ENCODE measurements at regions not wholly inside any gene's neighbourhood (a gene's known extent, or its start where the extent isn't known, plus 50 kb on each side); places are given as distances from the start of the nearest gene placed in this dataset.

DNA sequence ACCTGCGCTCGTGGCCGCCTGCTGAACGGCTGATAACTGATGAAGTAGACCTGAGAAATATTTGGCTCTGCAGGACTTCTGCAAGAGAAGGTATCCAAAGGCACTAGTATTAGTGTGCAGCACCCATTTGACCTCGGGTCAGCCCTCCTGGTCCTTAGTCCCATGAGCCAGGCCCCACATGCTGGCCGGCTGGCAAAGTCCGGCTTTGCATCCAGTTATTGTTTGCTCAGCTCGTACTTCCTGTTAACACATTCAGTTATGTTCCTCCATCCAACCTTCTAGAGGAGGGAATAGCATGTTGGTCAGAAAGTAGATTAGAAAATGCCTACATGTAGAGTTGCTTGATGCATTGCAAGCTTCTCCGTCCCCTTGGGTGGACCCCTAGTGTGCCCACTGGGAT, 385.7 kb upstream of the RGMA start:
- Histone ChIP-seq H3K27me3 (replicated peaks; ENCODE audit: insufficient read depth) (no peaks in the 10 kb centered on the region), H3K27ac (no peak overlapping the region), H4K20me1 (ENCODE audit: insufficient read depth) (no peaks in the 10 kb centered on the region), H3K9me2 (ENCODE audit: insufficient read depth) (no peaks in the 10 kb centered on the region), H3K4me1 (ENCODE audit: insufficient read depth) (no peaks in the 10 kb centered on the region), H3K4me3 (no peak overlapping the region), H3K9me3 (ENCODE audit: low read depth) (no peaks in the 10 kb centered on the region), H3K9ac (no peak overlapping the region), H3K36me3 (ENCODE audit: low read depth) (no peaks in the 10 kb centered on the region), H3F3A (ENCODE audit: insufficient read depth) (no peaks in the 10 kb centered on the region), H2AFZ (no peak overlapping the region), H3K4me2 (ENCODE audit: unreplicated experiment) (no peak overlapping the region), H3K79me2 (ENCODE audit: insufficient read depth) (no peaks in the 10 kb centered on the region)
- TF ChIP-seq EZH2 (IDR thresholded peaks at IDR 0.05; ENCODE audit: insufficient read depth, poor library complexity, severe bottlenecking) = no peak
- no peak for TF ChIP-seq EZH2phosphoT487 (IDR thresholded peaks at IDR 0.05; ENCODE audit: insufficient read depth, low read depth)
- no peak for DNase-seq
- in situ Hi-C loops (cut with MboI) = no loop called here
- 55 to 62% methylated on average over 9 of the region's 9 CpGs for WGBS, 2 experiments (ENCODE audit: low coverage in 1 of 2, low lambda C conversion rate in 2 of 2, missing lambda C conversion rate in 2 of 2)

DNA sequence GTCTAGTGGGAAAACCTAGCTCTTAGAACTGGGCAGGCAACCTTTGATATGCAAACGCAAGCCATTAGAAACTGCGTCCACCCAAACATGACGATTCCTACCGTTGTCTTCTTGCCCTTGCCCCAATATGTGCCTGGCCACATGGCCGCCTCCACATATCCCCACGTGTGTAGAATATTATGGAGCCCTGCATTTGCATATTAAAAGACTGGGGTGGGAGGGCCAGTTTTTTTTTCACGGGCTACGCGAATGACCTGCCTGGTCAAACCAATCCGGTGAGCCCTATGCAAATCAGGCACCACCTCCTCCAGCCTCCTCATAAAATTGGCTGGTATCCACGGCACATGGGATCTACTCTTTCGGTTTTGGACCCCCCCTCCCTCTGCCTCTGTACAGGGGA, 381.0 kb upstream of the RGMA start:
- H3K9me2 ChIP-seq (ENCODE audit: insufficient read depth) = no peaks in the 10 kb centered on the region
- H3K4me2 ChIP-seq (ENCODE audit: unreplicated experiment) = no peak overlapping the region
- H3F3A ChIP-seq (ENCODE audit: insufficient read depth) = no peaks in the 10 kb centered on the region
- H2AFZ ChIP-seq = no peak overlapping the region
- in situ Hi-C loops (cut with MboI) = no loop called here
- no peak for DNase-seq
- H3K27ac ChIP-seq = no peak overlapping the region
- H3K4me3 ChIP-seq = no peak overlapping the region
- H3K9ac ChIP-seq = no peak overlapping the region
- no peaks in the 10 kb centered on the region for H3K27me3 ChIP-seq (replicated peaks; ENCODE audit: insufficient read depth)
- 56 to 62% methylated on average over 12 of the region's 12 CpGs for WGBS, 2 experiments (ENCODE audit: low coverage in 1 of 2, low lambda C conversion rate in 2 of 2, missing lambda C conversion rate in 2 of 2)
- H4K20me1 ChIP-seq (ENCODE audit: insufficient read depth) = no peaks in the 10 kb centered on the region
- H3K79me2 ChIP-seq (ENCODE audit: insufficient read depth) = no peaks in the 10 kb centered on the region
- no peaks in the 10 kb centered on the region for H3K4me1 ChIP-seq (ENCODE audit: insufficient read depth)
- no peaks in the 10 kb centered on the region for H3K9me3 ChIP-seq (ENCODE audit: low read depth)
- H3K36me3 ChIP-seq (ENCODE audit: low read depth) = no peaks in the 10 kb centered on the region
- no peak for TF ChIP-seq EZH2phosphoT487 (IDR thresholded peaks at IDR 0.05; ENCODE audit: insufficient read depth, low read depth)

DNA sequence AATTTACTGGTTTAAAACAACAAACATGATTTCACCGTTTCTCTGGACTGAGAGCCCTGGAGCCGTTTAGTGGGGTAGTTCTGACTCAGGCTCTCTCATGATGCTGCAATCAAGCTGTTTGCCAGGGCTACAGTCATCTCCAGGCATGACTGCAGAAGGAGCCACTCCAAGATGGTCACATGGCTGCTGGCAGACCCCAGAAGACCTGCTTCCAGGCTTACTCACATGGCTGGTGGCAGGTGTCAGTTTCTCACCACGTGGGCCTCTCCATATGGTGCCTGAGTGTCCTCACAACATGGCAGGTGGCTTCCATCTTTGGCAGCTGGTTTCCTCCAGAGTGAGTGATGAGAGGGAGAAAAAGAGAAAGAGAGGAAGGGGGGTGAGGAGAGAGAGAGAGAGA, 378.3 kb upstream of the RGMA start:
- no peak overlapping the region for H3K4me3 ChIP-seq
- in situ Hi-C loops (cut with MboI) = no loop called here
- DNase-seq = peak; percentile 14

DNA sequence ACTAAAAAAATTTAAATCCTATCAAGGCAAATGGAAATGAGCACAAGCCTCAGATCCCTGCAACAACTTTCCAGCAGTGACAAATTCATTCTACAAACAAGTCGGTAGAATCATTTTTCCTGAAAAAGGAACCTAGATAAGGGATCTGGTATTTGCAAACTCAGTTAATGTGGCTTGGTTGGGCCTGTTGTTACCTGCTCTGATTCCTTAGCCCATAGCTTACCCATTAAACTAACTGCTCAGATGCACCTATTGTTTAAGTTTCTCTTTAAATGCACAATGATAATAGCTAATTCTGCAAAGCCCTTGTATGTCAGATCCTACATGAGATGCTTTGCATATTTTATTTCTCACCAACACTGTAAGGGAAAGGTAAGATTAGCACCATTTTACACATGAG, 377.4 kb upstream of the RGMA start:
- DNase-seq = no peak

More for the DNA sequence above, 378.3 kb upstream of the RGMA start:
- Histone ChIP-seq H3K9me3 (ENCODE audit: low read depth) (no peaks in the 10 kb centered on the region), H3K27ac (no peak overlapping the region), H3K36me3 (ENCODE audit: low read depth) (no peaks in the 10 kb centered on the region), H2AFZ (no peak overlapping the region), H3K4me1 (ENCODE audit: insufficient read depth) (no peaks in the 10 kb centered on the region), H3K9ac (no peak overlapping the region), H4K20me1 (ENCODE audit: insufficient read depth) (no peaks in the 10 kb centered on the region), H3K4me2 (ENCODE audit: unreplicated experiment) (no peak overlapping the region), H3K9me2 (ENCODE audit: insufficient read depth) (no peaks in the 10 kb centered on the region), H3K79me2 (ENCODE audit: insufficient read depth) (no peaks in the 10 kb centered on the region), H3F3A (ENCODE audit: insufficient read depth) (no peaks in the 10 kb centered on the region), H3K27me3 (replicated peaks; ENCODE audit: insufficient read depth) (no peaks in the 10 kb centered on the region)
- 0 to 2% methylated on average over 3 of the region's 3 CpGs for WGBS, 2 experiments (ENCODE audit: low coverage in 1 of 2, low lambda C conversion rate in 2 of 2, missing lambda C conversion rate in 2 of 2)
- TF ChIP-seq EZH2 (IDR thresholded peaks at IDR 0.05; ENCODE audit: insufficient read depth, poor library complexity, severe bottlenecking) (no peak), EZH2phosphoT487 (IDR thresholded peaks at IDR 0.05; ENCODE audit: insufficient read depth, low read depth) (no peak)

DNA sequence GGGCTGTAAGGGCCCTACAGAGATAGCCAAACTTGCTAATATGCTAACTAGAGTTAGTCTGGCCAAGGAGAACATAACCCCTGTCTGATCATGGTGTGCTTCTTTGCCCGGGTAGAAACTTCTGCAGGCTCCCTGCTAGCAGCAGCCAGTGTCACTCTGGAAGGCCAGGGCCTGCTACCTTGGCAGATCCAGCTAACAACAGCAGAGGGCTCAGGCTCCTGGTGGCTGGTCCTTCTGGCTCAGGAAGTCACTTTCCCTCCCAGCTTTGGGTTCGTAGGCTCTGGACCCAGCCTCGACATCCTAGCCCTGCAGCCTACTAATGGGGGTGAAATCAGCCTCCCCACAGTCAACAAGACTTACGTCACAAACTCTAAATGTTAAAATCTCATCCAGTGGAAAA, 373.7 kb upstream of the RGMA start:
- Histone ChIP-seq H4K20me1 (ENCODE audit: insufficient read depth) (no peaks in the 10 kb centered on the region), H3K36me3 (ENCODE audit: low read depth) (no peaks in the 10 kb centered on the region), H3K79me2 (ENCODE audit: insufficient read depth) (no peaks in the 10 kb centered on the region), H3K4me1 (ENCODE audit: insufficient read depth) (no peaks in the 10 kb centered on the region), H3K4me2 (ENCODE audit: unreplicated experiment) (no peak overlapping the region), H3K27me3 (replicated peaks; ENCODE audit: insufficient read depth) (no peaks in the 10 kb centered on the region), H3K9me2 (ENCODE audit: insufficient read depth) (no peaks in the 10 kb centered on the region), H3K4me3 (no peak overlapping the region), H3K27ac (no peak overlapping the region), H3F3A (ENCODE audit: insufficient read depth) (no peaks in the 10 kb centered on the region), H2AFZ (no peak overlapping the region), H3K9ac (no peak overlapping the region), H3K9me3 (ENCODE audit: low read depth) (no peaks in the 10 kb centered on the region)
- no peak for DNase-seq
- TF ChIP-seq EZH2 (IDR thresholded peaks at IDR 0.05; ENCODE audit: insufficient read depth, poor library complexity, severe bottlenecking) (no peak), EZH2phosphoT487 (IDR thresholded peaks at IDR 0.05; ENCODE audit: insufficient read depth, low read depth) (no peak)
- in situ Hi-C loops (cut with MboI) = no loop called here
- whole genome bisulfite sequencing, 2 experiments (ENCODE audit: low coverage in 1 of 2, low lambda C conversion rate in 2 of 2, missing lambda C conversion rate in 2 of 2) = 22 to 30% methylated on average over 4 of the region's 4 CpGs

More for the DNA sequence above, 377.4 kb upstream of the RGMA start:
- Histone ChIP-seq H3K27me3 (replicated peaks; ENCODE audit: insufficient read depth) (no peaks in the 10 kb centered on the region), H4K20me1 (ENCODE audit: insufficient read depth) (no peaks in the 10 kb centered on the region), H3K9me3 (ENCODE audit: low read depth) (no peaks in the 10 kb centered on the region), H3K27ac (no peak overlapping the region), H3K9me2 (ENCODE audit: insufficient read depth) (no peaks in the 10 kb centered on the region), H3K79me2 (ENCODE audit: insufficient read depth) (no peaks in the 10 kb centered on the region), H3K4me3 (no peak overlapping the region), H3K36me3 (ENCODE audit: low read depth) (no peaks in the 10 kb centered on the region), H3K9ac (no peak overlapping the region), H2AFZ (no peak overlapping the region), H3K4me1 (ENCODE audit: insufficient read depth) (no peaks in the 10 kb centered on the region), H3F3A (ENCODE audit: insufficient read depth) (no peaks in the 10 kb centered on the region), H3K4me2 (ENCODE audit: unreplicated experiment) (no peak overlapping the region)
- no peak for TF ChIP-seq EZH2phosphoT487 (IDR thresholded peaks at IDR 0.05; ENCODE audit: insufficient read depth, low read depth)
- WGBS, 2 experiments (ENCODE audit: low coverage in 1 of 2, low lambda C conversion rate in 2 of 2, missing lambda C conversion rate in 2 of 2) = 59 to 77% methylated on average over 1 of the region's 1 CpG
- in situ Hi-C loops (cut with MboI) = no loop called here
